ENCODE measurements at regions not wholly inside any gene's neighbourhood (a gene's known extent, or its start where the extent isn't known, plus 50 kb on each side); places are given as distances from the start of the nearest gene placed in this dataset.

GRCh38 chr20:53779822-53780221, 186.2 kb upstream of the ZNF217 start:
- no peak for TF ChIP-seq EP300 (IDR thresholded peaks at IDR 0.05)
- TF ChIP-seq POLR2A (IDR thresholded peaks at IDR 0.05) = no peak
